ENCODE measurements at regions not wholly inside any gene's neighbourhood (a gene's known extent, or its start where the extent isn't known, plus 50 kb on each side); places are given as distances from the start of the nearest gene placed in this dataset.
A peak's percentile ranks its signal among the peaks of the same experiment; 100 is the strongest.

DNA sequence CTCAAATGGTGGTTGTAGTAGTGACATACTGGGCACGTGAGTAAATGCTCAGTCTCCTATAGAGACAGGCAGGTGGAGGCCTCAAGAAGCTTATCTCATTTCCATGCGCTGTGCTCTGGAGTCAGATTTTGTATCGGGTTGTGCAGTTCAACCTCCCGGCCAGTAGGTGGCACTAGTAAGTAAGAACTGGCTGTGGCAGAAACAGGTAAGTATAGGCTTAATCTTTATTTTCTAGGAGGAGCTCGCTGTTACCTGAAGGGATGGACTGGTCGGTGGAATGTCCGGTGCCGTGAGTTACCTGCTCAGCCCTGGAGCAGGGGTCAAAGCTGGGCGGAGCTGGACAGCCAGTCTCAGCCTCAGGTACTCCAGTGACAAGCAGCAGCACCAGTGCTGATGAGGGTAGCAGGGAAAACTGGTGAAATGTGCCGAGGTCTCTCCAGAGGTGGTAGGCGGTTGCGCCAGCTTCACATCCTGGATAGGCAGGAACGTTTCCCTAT, 880.1 kb upstream of the SEMA6A start:
- peaks cover 0 to 10% (median 6%) of the 10 kb centered on the region in 6 donors for H3K4me1 ChIP-seq
- H3K27ac ChIP-seq, result no peak overlapping the region
- H3K27me3 ChIP-seq (replicated peaks in 1 of 7), result peaks cover 0 to 16% (median 6%) of the 10 kb centered on the region in 7 donors
- no peak for TF ChIP-seq POLR2AphosphoS5 (IDR thresholded peaks at IDR 0.05)
- TF ChIP-seq, protein P1, sequence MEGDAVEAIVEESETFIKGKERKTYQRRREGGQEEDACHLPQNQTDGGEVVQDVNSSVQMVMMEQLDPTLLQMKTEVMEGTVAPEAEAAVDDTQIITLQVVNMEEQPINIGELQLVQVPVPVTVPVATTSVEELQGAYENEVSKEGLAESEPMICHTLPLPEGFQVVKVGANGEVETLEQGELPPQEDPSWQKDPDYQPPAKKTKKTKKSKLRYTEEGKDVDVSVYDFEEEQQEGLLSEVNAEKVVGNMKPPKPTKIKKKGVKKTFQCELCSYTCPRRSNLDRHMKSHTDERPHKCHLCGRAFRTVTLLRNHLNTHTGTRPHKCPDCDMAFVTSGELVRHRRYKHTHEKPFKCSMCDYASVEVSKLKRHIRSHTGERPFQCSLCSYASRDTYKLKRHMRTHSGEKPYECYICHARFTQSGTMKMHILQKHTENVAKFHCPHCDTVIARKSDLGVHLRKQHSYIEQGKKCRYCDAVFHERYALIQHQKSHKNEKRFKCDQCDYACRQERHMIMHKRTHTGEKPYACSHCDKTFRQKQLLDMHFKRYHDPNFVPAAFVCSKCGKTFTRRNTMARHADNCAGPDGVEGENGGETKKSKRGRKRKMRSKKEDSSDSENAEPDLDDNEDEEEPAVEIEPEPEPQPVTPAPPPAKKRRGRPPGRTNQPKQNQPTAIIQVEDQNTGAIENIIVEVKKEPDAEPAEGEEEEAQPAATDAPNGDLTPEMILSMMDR (IDR thresholded peaks at IDR 0.05 in 8 of 11, conservative IDR thresholded peaks at IDR 0.05 in 3 of 11), result peak; percentile 33 to 81 (median 72)
- 12 to 24% (median 16%) methylated on average over 13 of the region's 13 CpGs for WGBS, 5 donors
- intact Hi-C loops (cut with DNase I; ENCODE audit: low total_unique reads), result loop anchor here (5.0 kb wide), 1 partner anchor 1338 kb away; no protein-coding TSS in a partner anchor
- H3K9me3 ChIP-seq, result no peaks in the 10 kb centered on the region
- DNase-seq, result peak; percentile 71
- no peaks in the 10 kb centered on the region for H3K36me3 ChIP-seq
- H3K4me3 ChIP-seq, result peak overlapping the region in 3 of 8 donors; percentile 13 to 59 (median 27)

DNA sequence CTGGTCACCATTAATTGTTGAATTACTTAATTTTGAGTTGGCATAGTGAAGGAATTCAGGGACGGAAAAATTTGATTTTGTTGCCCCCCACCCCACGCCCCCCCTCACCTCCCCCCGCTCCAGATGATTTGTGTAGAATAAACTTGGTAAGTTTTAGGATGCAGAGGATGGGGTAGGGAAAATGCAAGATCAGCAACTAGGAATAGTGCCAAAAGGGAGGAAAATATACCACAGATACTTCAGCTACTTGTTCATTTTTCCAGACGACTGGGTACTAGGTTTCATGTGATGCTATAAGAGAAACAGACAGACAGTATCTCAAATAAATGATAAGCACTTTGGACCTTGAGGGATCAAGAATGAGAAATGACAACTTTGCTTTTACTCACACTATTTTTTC, 862.2 kb upstream of the SEMA6A start:
- Histone ChIP-seq H3K4me3 (no peak overlapping the region), H3K4me1 (no peaks in the 10 kb centered on the region), H3K27ac (no peak overlapping the region), H3K9me3 (no peaks in the 10 kb centered on the region), H3K36me3 (no peaks in the 10 kb centered on the region), H3K27me3 (replicated peaks in 1 of 7) (no peaks in the 10 kb centered on the region)
- DNase-seq, result no peak
- intact Hi-C loops (cut with DNase I; ENCODE audit: low total_unique reads), result no loop called here
- WGBS, 5 donors, result 72 to 82% (median 79%) methylated on average over 4 of the region's 4 CpGs
- TF ChIP-seq POLR2A (IDR thresholded peaks at IDR 0.05) (no peak), POLR2AphosphoS5 (IDR thresholded peaks at IDR 0.05) (no peak)
- TF ChIP-seq, protein P1 (IDR thresholded peaks at IDR 0.05 in 8 of 11, conservative IDR thresholded peaks at IDR 0.05 in 3 of 11), result no peak

DNA sequence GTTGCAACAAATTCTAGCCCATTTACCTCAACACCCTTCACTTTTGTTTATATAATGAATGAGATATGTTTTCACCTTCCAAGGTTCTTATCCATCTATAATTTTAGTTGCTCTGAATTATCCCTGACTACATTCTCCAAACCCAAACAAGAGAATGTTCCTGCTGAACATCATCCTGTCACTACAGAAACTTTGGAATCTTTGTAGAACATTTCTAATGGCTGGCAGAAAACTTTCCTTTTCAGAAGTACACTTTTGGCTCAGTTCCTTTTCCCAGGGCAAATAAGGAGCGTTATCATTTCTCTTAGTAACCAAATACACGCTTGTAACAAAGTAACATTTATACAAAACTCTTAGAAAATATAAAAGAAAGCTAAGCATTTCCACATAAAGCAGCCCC, 860.6 kb upstream of the SEMA6A start:
- WGBS, 5 donors, result 81 to 90% (median 83%) methylated on average over 2 of the region's 2 CpGs
- Histone ChIP-seq H3K9me3 (no peaks in the 10 kb centered on the region), H3K36me3 (no peaks in the 10 kb centered on the region), H3K4me3 (no peak overlapping the region), H3K27ac (no peak overlapping the region), H3K27me3 (replicated peaks in 1 of 7) (no peaks in the 10 kb centered on the region), H3K4me1 (no peaks in the 10 kb centered on the region)
- TF ChIP-seq, protein P1 (IDR thresholded peaks at IDR 0.05 in 8 of 11, conservative IDR thresholded peaks at IDR 0.05 in 3 of 11), result no peak
- TF ChIP-seq POLR2AphosphoS5 (IDR thresholded peaks at IDR 0.05) (no peak), POLR2A (IDR thresholded peaks at IDR 0.05) (no peak)
- no peak for DNase-seq
- intact Hi-C loops (cut with DNase I; ENCODE audit: low total_unique reads), result no loop called here

DNA sequence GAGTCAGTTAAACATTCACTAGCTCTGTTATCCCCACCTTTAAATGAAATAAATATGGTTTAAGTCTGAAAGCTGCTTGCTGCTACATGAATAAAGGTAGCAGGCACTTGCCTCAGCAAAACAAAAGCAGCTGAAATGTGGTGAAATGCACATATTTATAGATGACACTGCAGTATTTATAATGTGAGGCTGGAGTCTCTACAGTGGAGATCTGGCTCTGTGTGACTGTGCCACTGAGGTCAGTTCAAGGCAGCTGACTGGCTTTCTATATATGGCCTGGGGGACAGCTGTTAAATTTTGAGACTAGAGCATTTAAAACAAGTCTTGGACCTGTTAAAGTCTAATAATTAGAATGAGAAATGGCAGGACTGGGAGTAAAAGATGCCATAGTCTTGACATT, 859.6 kb upstream of the SEMA6A start:
- no peak for DNase-seq
- H3K27me3 ChIP-seq (replicated peaks in 1 of 7), result no peaks in the 10 kb centered on the region
- H3K9me3 ChIP-seq, result no peaks in the 10 kb centered on the region
- H3K36me3 ChIP-seq, result no peaks in the 10 kb centered on the region
- no peak for TF ChIP-seq POLR2A (IDR thresholded peaks at IDR 0.05)
- TF ChIP-seq, protein P1 (IDR thresholded peaks at IDR 0.05 in 8 of 11, conservative IDR thresholded peaks at IDR 0.05 in 3 of 11), result no peak
- no peak for TF ChIP-seq POLR2AphosphoS5 (IDR thresholded peaks at IDR 0.05)
- H3K4me3 ChIP-seq, result no peak overlapping the region
- intact Hi-C loops (cut with DNase I; ENCODE audit: low total_unique reads), result no loop called here
- H3K4me1 ChIP-seq, result no peaks in the 10 kb centered on the region
- no peak overlapping the region for H3K27ac ChIP-seq

Measured in spleen (tissue), 11 donors.